K562 (cell line): ENCODE measurements at regions not wholly inside any gene's neighbourhood (a gene's known extent, or its start where the extent isn't known, plus 50 kb on each side); places are given as distances from the start of the nearest gene placed in this dataset.

Source experiments
- ATAC-seq: fragments of 200-7000 bp; cut with Tn5 transposase; 3 replicates; pipeline ENCODE4 v1.9.1; 2020; ENCODE audit warnings: moderate library complexity
- BruUV-seq: library from RNA; stranded (reverse); fragments of 400-500 nt; replicated peaks from 2 replicates; lab custom pipeline; 2021; lab: Mats Ljungman, UMichigan
- CTCF ChIA-PET: fragments of 300-600 bp; formaldehyde crosslinking; extraction: SDS; loops from one replicate; lab custom pipeline; 2021; ENCODE audit warnings: low intra/inter-chr PET ratio; lab: Yijun Ruan, JAX
- POLR2A ChIA-PET: fragments of 300-600, 350-650 bp; sonication (Branson Sonifier 250); formaldehyde crosslinking; extraction: SDS; loops from one replicate; lab custom pipeline; 2021; ENCODE audit warnings: antibody characterized with exemption, inconsistent platforms; lab: Yijun Ruan, JAX
- DNase-seq, 4 experiments: peaks; one replicate each; pipeline versions ENCODE4 v3.0.0 to v3.0.0-alpha.2; 2011 to 2018; ENCODE audit warnings: low spot score in 3 of 4, mixed read lengths in 3 of 4; ENCODE audit errors: extremely low read depth in 1 of 4
- FAIRE-seq: peaks from 2 replicates; lab custom pipeline; 2011; peaks lifted over from hg19 to GRCh38; lab: Jason Lieb, UNC
- H2AFZ ChIP-seq: 2 replicates; pipeline ENCODE4 v1.6.0; 2011; ENCODE audit warnings: low read depth, low read length, control low read depth, inconsistent platforms
- H3K27ac ChIP-seq: fragments of 200-600 bp; 3 replicates; pipeline ENCODE4 v1.8.0; 2011; ENCODE audit warnings: low read depth, mild to moderate bottlenecking, control low read depth, inconsistent platforms, low read length, moderate library complexity, mixed read lengths; ENCODE audit errors: extremely low read depth
- H3K27me3 ChIP-seq, 2 experiments: fragments of 300-600 bp in 1 of 2; 2 replicates in 1 of 2; 3 replicates in 1 of 2; pipeline versions ENCODE4 v1.6.0 to v1.8.0; 2011; ENCODE audit warnings: inconsistent platforms in 2 of 2, low read length in 2 of 2, mild to moderate bottlenecking in 1 of 2, mixed read lengths in 1 of 2, moderate library complexity in 1 of 2; ENCODE audit not compliant: control insufficient read depth in 2 of 2, insufficient read depth in 2 of 2
- H3K36me3 ChIP-seq: fragments of 300-600 bp; 3 replicates; pipeline ENCODE4 v1.8.0; 2011; ENCODE audit warnings: mild to moderate bottlenecking, low read length, inconsistent platforms; ENCODE audit not compliant: control insufficient read depth, insufficient read depth
- H3K4me1 ChIP-seq, 2 experiments: fragments of 200-600 bp in 1 of 2; replicated peaks in 1 of 2; 2 replicates in 1 of 2; 3 replicates in 1 of 2; pipeline versions ENCODE4 v1.5.1 to v1.8.0; 2011; ENCODE audit warnings: inconsistent platforms in 2 of 2, low read length in 2 of 2, mild to moderate bottlenecking in 1 of 2, mixed read lengths in 1 of 2, moderate library complexity in 1 of 2; ENCODE audit not compliant: control insufficient read depth in 2 of 2, insufficient read depth in 2 of 2
- H3K4me2 ChIP-seq: 2 replicates; pipeline ENCODE4 v1.6.1; 2011; ENCODE audit warnings: low read length, control low read depth, inconsistent platforms, mixed read lengths; ENCODE audit not compliant: insufficient read depth
- H3K4me3 ChIP-seq: fragments of 200-600 bp; sonication (generic), shearing (Covaris generic); 2 replicates; pipeline ENCODE4 v1.5.1; 2016; ENCODE audit warnings: control low read depth, inconsistent platforms
- H3K79me2 ChIP-seq: fragments of 200-600 bp; 3 replicates; pipeline ENCODE4 v1.8.0; 2011; ENCODE audit warnings: low read length, inconsistent platforms; ENCODE audit not compliant: control insufficient read depth, insufficient read depth
- H3K9ac ChIP-seq, 2 experiments: 2 replicates each; pipeline versions ENCODE4 v1.6.0 to v1.6.1; 2011; ENCODE audit warnings: low read depth in 2 of 2, low read length in 2 of 2, control low read depth in 1 of 2, inconsistent platforms in 1 of 2, mild to moderate bottlenecking in 1 of 2, mixed read lengths in 1 of 2; ENCODE audit not compliant: insufficient read depth in 1 of 2
- H3K9me1 ChIP-seq: one replicate; pipeline ENCODE4 v1.6.0; 2011; ENCODE audit warnings: inconsistent platforms, mild to moderate bottlenecking, low read length, moderate library complexity; ENCODE audit not compliant: control insufficient read depth, insufficient read depth
- H3K9me3 ChIP-seq: replicated peaks from 2 replicates; pipeline ENCODE4 v1.5.1; 2011; ENCODE audit warnings: low read depth, low read length, inconsistent platforms; ENCODE audit not compliant: control insufficient read depth, insufficient read depth
- H4K20me1 ChIP-seq: replicated peaks from 2 replicates; pipeline ENCODE4 v1.6.1; 2011; ENCODE audit warnings: low read length, inconsistent platforms, mixed read lengths; ENCODE audit not compliant: control insufficient read depth, insufficient read depth
- CBFB ChIP-seq: sonication (generic); formaldehyde crosslinking; IDR thresholded peaks from 2 replicates; pipeline ENCODE4 v1.4.0; 2020; ENCODE audit warnings: mild to moderate bottlenecking, missing genetic modification reagents
- KHSRP ChIP-seq: fragments of 450-650 bp; IDR thresholded peaks from 2 replicates; pipeline ENCODE4 v1.6.1; 2017
- PCBP1 ChIP-seq: fragments of 200-400 bp; formaldehyde crosslinking; IDR thresholded peaks from 2 replicates; pipeline ENCODE4 v1.6.1; 2018; ENCODE audit warnings: mild to moderate bottlenecking, low read depth, low read length; ENCODE audit not compliant: poor library complexity, severe bottlenecking
- RBM15 ChIP-seq: fragments of 200-400 bp; formaldehyde crosslinking; IDR thresholded peaks from 2 replicates; pipeline ENCODE4 v1.6.1; 2018; ENCODE audit warnings: mild to moderate bottlenecking, low read length, moderate library complexity; ENCODE audit not compliant: insufficient read depth
- SNIP1 ChIP-seq: fragments of 450-650 bp; IDR thresholded peaks from 2 replicates; pipeline ENCODE4 v1.7.1; 2017; ENCODE audit warnings: low read depth, mild to moderate bottlenecking
- WGBS: fragments of 100-300 bp; shearing (Covaris generic); methylation state at CpG from one replicate; pipeline ENCODE4 v1.1.6; 2016; ENCODE audit warnings: low coverage, mixed read lengths; ENCODE audit not compliant: insufficient coverage; ENCODE audit errors: missing lambda C conversion rate; 5-methylcytosine and 5-hydroxymethylcytosine counted together
- in situ Hi-C: fragments of 300-500 bp; cut with MboI; formaldehyde crosslinking; loops from 4 replicates; pipeline ENCODE4 v1.15.0; 2018; ENCODE audit warnings: inconsistent platforms, mixed read lengths
- intact Hi-C: fragments of 100-400 bp; cut with micrococcal nuclease; formaldehyde crosslinking; loops from 2 replicates; pipeline ENCODE4 v1.14.2; 2022
- TF ChIP-seq, protein P1 (sequence below): fragments of 450-650 bp; formaldehyde crosslinking; IDR thresholded peaks from 2 replicates; pipeline ENCODE4 v1.4.0; 2020; ENCODE audit warnings: mild to moderate bottlenecking, moderate library complexity
- TF ChIP-seq, protein P2 (sequence below): sonication (generic); formaldehyde crosslinking; IDR thresholded peaks from 2 replicates; pipeline ENCODE4 v1.8.1; 2022; ENCODE audit warnings: missing genetic modification reagents

DNA sequence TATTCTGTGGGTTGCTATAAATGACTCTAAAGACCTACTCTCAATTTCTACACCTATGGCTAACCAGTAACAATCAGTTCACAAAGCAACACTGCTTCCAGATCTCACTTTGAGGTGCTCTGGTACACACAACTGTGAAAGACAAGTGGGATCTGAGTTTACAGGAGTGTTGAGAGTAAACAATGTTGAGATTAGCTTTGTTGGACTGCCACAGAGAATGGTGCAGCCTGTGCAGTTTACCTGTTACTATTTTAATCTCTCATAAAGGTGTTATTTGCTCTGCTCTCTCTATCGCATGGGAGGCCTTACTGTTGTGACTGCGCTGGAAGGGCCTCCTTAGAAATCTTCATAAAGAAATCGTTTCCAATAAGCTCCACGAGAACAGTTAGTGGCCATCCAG lies 112.0 kb downstream of the SOX2 start:
- 3% methylated on average over 4 of the region's 4 CpGs for WGBS
- no peaks in the 10 kb centered on the region for H4K20me1 ChIP-seq
- no peaks in the 10 kb centered on the region for H3K36me3 ChIP-seq
- intact Hi-C loops: no loop called here
- no peaks in the 10 kb centered on the region for H3K9me1 ChIP-seq
- H3K9ac ChIP-seq: no peak overlapping the region
- H3K27me3 ChIP-seq: peaks cover 3 to 9% of the 10 kb centered on the region in 2 experiments; a peak in 2 of 5 replicates
- H3K79me2 ChIP-seq: no peaks in the 10 kb centered on the region
- no peaks in the 10 kb centered on the region for H3K9me3 ChIP-seq
- H3K4me1 ChIP-seq: no peaks in the 10 kb centered on the region
- no peak overlapping the region for H3K27ac ChIP-seq
- H3K4me3 ChIP-seq: no peak overlapping the region
- DNase-seq (no peak), FAIRE-seq (no peak), ATAC-seq (no peak)
- BruUV-seq: no TSS peak
- in situ Hi-C loops: no loop called here
- ChIA-PET CTCF (no interaction called here), POLR2A (no interaction called here)
- TF ChIP-seq PCBP1 (no peak), KHSRP (no peak), CBFB (CRISPR knock-in tag) (no peak), RBM15 (no peak), SNIP1 (no peak)
- TF ChIP-seq, protein P1, sequence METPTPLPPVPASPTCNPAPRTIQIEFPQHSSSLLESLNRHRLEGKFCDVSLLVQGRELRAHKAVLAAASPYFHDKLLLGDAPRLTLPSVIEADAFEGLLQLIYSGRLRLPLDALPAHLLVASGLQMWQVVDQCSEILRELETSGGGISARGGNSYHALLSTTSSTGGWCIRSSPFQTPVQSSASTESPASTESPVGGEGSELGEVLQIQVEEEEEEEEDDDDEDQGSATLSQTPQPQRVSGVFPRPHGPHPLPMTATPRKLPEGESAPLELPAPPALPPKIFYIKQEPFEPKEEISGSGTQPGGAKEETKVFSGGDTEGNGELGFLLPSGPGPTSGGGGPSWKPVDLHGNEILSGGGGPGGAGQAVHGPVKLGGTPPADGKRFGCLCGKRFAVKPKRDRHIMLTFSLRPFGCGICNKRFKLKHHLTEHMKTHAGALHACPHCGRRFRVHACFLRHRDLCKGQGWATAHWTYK: no peak
- TF ChIP-seq, protein P2, sequence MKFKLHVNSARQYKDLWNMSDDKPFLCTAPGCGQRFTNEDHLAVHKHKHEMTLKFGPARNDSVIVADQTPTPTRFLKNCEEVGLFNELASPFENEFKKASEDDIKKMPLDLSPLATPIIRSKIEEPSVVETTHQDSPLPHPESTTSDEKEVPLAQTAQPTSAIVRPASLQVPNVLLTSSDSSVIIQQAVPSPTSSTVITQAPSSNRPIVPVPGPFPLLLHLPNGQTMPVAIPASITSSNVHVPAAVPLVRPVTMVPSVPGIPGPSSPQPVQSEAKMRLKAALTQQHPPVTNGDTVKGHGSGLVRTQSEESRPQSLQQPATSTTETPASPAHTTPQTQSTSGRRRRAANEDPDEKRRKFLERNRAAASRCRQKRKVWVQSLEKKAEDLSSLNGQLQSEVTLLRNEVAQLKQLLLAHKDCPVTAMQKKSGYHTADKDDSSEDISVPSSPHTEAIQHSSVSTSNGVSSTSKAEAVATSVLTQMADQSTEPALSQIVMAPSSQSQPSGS (CRISPR knock-in tag): no peak
- no peak overlapping the region for H2AFZ ChIP-seq
- no peak overlapping the region for H3K4me2 ChIP-seq
